Body of pancreas (tissue), 4 donors: ENCODE measurements at regions not wholly inside any gene's neighbourhood (a gene's known extent, or its start where the extent isn't known, plus 50 kb on each side); places are given as distances from the start of the nearest gene placed in this dataset.
"Not testable (repeated sequence)": the region's sequence is repeated elsewhere in the genome, so short reads cannot be mapped to it uniquely, and the experiment has no call there.

Experiments
- CTCF ChIP-seq, 7 experiments: fragments of 450-650 bp in 4 of 7; fragments of 200-600 bp in 3 of 7; sonication (generic) in 3 of 7; IDR thresholded peaks; one replicate each; pipeline ENCODE4 v1.5.1; 2016 to 2019; ENCODE audit warnings: antibody characterized with exemption in 7 of 7
- POLR2A ChIP-seq, 3 donors: fragments of 450-650 bp; IDR thresholded peaks; one replicate each; pipeline ENCODE4 v1.6.1; 2016; ENCODE audit warnings: antibody characterized with exemption in 3 of 3, mild to moderate bottlenecking in 2 of 3

DNA sequence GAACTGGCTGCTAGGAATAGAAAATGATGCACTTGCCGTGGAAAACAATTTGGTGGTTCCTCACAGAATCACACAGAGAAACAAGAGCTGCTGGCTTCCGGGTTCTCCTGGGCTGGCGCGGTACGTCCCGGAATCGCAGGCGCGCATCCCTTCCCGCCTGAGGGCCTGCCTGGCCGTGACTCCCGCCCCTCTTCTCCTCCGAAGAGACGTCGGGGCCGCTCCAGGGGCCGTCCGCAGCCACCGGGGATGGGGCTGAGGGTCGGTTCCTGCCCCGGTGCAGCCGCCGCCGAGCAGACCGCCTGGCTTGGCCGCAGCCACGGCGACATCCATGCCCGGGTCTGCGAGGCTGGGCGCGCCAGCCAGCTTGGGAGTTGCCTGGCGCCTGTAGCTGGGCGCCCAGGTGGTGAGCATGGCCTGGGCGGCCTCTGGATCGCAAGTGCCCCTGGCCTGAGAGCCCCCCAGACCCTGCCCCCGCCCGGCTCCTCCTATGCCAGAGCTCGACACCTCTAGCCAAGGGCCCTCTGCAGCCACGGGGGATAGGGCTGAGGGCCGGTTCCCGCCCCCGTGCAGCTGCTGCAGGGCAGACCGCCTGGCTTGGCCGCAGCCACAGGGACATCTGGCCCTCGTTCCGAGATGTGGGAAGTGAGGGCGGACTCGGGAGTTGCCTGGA, 83.9 kb upstream of the ZNG1F start:
- TF ChIP-seq POLR2A, CTCF (IDR thresholded peaks at IDR 0.05): not testable (repeated sequence)
